H1 (cell line): ENCODE measurements at regions not wholly inside any gene's neighbourhood (a gene's known extent, or its start where the extent isn't known, plus 50 kb on each side); places are given as distances from the start of the nearest gene placed in this dataset.

Experiments used
- ATF2 ChIP-seq: IDR thresholded peaks from 2 replicates; pipeline ENCODE4 v1.6.1; 2012; ENCODE audit warnings: low read length, inconsistent platforms
- CBX5 ChIP-seq: fragments of 300-800, 300-1000 bp; sonication (generic); IDR thresholded peaks from 2 replicates; pipeline ENCODE4 v1.7.1; 2016; ENCODE audit warnings: antibody characterized with exemption, low read length, low read depth
- CTCF ChIP-seq, 3 experiments: IDR thresholded peaks; 1 replicate in 2 of 3; 2 replicates in 1 of 3; pipeline versions ENCODE4 v1.5.1 to v1.6.1; 2011; ENCODE audit warnings: low read length in 3 of 3, mild to moderate bottlenecking in 3 of 3, inconsistent platforms in 2 of 3, low read depth in 1 of 3, moderate library complexity in 1 of 3; ENCODE audit not compliant: insufficient read depth in 1 of 3; ENCODE audit errors: control extremely low read depth in 1 of 3
- EP300 ChIP-seq, 2 experiments: IDR thresholded peaks; 1 replicate in 1 of 2; 2 replicates in 1 of 2; pipeline ENCODE4 v1.6.1; 2011 to 2012; ENCODE audit warnings: low read depth in 2 of 2, low read length in 2 of 2, mild to moderate bottlenecking in 2 of 2, borderline replicate concordance in 1 of 2, inconsistent platforms in 1 of 2, moderate library complexity in 1 of 2
- EZH2 ChIP-seq: fragments of 200-600 bp; sonication (generic); IDR thresholded peaks from 2 replicates; pipeline ENCODE4 v1.7.1; 2012; ENCODE audit warnings: low read depth, mild to moderate bottlenecking, moderate library complexity, low read length, inconsistent platforms; ENCODE audit not compliant: severe bottlenecking
- GABPA ChIP-seq: IDR thresholded peaks from 2 replicates; pipeline ENCODE4 v1.6.1; 2011; ENCODE audit warnings: mild to moderate bottlenecking, low read length, moderate library complexity, borderline replicate concordance; ENCODE audit not compliant: insufficient read depth
- POLR2A ChIP-seq, 2 experiments: IDR thresholded peaks; 1 replicate in 1 of 2; 2 replicates in 1 of 2; pipeline ENCODE4 v1.6.1; 2011; ENCODE audit warnings: low read depth in 2 of 2, low read length in 2 of 2, mild to moderate bottlenecking in 2 of 2; ENCODE audit errors: control extremely low read depth in 1 of 2
- RAD21 ChIP-seq, 2 experiments: IDR thresholded peaks in 1 of 2; conservative IDR thresholded peaks in 1 of 2; 2 replicates each; pipeline ENCODE4 v1.6.1; 2011; ENCODE audit warnings: low read depth in 2 of 2, low read length in 2 of 2, improper control_type of control experiment in 1 of 2, inconsistent platforms in 1 of 2, mild to moderate bottlenecking in 1 of 2, moderate library complexity in 1 of 2
- SIN3A ChIP-seq, 2 experiments: IDR thresholded peaks in 1 of 2; conservative IDR thresholded peaks in 1 of 2; 2 replicates each; pipeline ENCODE4 v1.6.1; 2011 to 2012; ENCODE audit warnings: low read length in 2 of 2, improper control_type of control experiment in 1 of 2, low read depth in 1 of 2, mild to moderate bottlenecking in 1 of 2
- TAF1 ChIP-seq: IDR thresholded peaks from 2 replicates; pipeline ENCODE4 v1.6.1; 2011; ENCODE audit warnings: mild to moderate bottlenecking, low read depth, low read length
- USF2 ChIP-seq: IDR thresholded peaks from 2 replicates; pipeline ENCODE4 v1.6.1; 2011; ENCODE audit warnings: low read length, improper control_type of control experiment
- YY1 ChIP-seq: IDR thresholded peaks from 2 replicates; pipeline ENCODE4 v1.6.1; 2011; ENCODE audit warnings: low read depth, mild to moderate bottlenecking, low read length
- ZNF274 ChIP-seq: IDR thresholded peaks from 2 replicates; pipeline ENCODE4 v1.7.0; 2012; ENCODE audit warnings: low read length, borderline replicate concordance; ENCODE audit errors: extremely low read depth

GRCh38 chr1:4532656-4533055, 121.8 kb upstream of the AJAP1 start:
- no peak for TF ChIP-seq SIN3A (conservative IDR thresholded peaks at IDR 0.05 in 1 of 2, IDR thresholded peaks at IDR 0.05 in 1 of 2; ENCODE audit: low read depth in 1 of 2, low read length in 2 of 2)
- TF ChIP-seq RAD21 (IDR thresholded peaks at IDR 0.05 in 1 of 2, conservative IDR thresholded peaks at IDR 0.05 in 1 of 2; ENCODE audit: low read depth in 2 of 2, low read length in 2 of 2), result no peak
- TF ChIP-seq CTCF (IDR thresholded peaks at IDR 0.05; ENCODE audit: control extremely low read depth in 1 of 3, insufficient read depth in 1 of 3, low read depth in 1 of 3, low read length in 3 of 3), result no peak
- TF ChIP-seq ZNF274, result no peak
- TF ChIP-seq POLR2A (IDR thresholded peaks at IDR 0.05; ENCODE audit: control extremely low read depth in 1 of 2, low read depth in 2 of 2, low read length in 2 of 2), result no peak
- TF ChIP-seq GABPA, result no peak
- no peak for TF ChIP-seq EZH2
- TF ChIP-seq USF2, result no peak
- TF ChIP-seq YY1, result no peak
- TF ChIP-seq EP300 (IDR thresholded peaks at IDR 0.05; ENCODE audit: borderline replicate concordance in 1 of 2, low read depth in 2 of 2, low read length in 2 of 2), result no peak
- no peak for TF ChIP-seq TAF1
- TF ChIP-seq ATF2, result no peak
- TF ChIP-seq CBX5, result no peak
